ENCODE measurements at regions not wholly inside any gene's neighbourhood (a gene's known extent, or its start where the extent isn't known, plus 50 kb on each side); places are given as distances from the start of the nearest gene placed in this dataset.

DNA sequence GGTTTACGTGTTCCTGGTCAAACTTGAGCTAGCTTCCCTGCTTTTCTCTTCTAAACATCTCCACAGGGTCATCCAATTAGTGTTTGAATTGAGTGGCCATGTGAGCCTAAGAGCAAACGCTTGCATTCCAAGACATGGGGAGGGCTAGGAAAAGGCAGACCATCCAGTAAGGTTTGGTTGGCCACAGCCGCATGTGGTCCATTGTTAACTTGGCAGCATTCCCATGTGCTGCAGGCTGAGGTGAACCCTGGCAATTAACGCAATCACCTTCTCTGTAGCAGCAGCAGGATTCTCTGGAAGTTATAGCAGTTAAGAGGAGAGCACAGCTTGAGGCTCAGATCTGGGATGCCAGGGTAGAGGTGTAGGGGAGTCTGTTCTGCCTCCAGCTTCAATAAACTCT is 502.2 kb upstream of the LMCD1 start:
- TF ChIP-seq, protein P1, sequence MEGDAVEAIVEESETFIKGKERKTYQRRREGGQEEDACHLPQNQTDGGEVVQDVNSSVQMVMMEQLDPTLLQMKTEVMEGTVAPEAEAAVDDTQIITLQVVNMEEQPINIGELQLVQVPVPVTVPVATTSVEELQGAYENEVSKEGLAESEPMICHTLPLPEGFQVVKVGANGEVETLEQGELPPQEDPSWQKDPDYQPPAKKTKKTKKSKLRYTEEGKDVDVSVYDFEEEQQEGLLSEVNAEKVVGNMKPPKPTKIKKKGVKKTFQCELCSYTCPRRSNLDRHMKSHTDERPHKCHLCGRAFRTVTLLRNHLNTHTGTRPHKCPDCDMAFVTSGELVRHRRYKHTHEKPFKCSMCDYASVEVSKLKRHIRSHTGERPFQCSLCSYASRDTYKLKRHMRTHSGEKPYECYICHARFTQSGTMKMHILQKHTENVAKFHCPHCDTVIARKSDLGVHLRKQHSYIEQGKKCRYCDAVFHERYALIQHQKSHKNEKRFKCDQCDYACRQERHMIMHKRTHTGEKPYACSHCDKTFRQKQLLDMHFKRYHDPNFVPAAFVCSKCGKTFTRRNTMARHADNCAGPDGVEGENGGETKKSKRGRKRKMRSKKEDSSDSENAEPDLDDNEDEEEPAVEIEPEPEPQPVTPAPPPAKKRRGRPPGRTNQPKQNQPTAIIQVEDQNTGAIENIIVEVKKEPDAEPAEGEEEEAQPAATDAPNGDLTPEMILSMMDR (IDR thresholded peaks at IDR 0.05; ENCODE audit: low read depth, low read length, poor library complexity, severe bottlenecking), result no peak
- no peak for TF ChIP-seq EZH2phosphoT487 (IDR thresholded peaks at IDR 0.05; ENCODE audit: borderline replicate concordance, low read length)

Measured in DOHH2 (cell line).